Muscle layer of colon (tissue), 2 donors: ENCODE measurements at regions not wholly inside any gene's neighbourhood (a gene's known extent, or its start where the extent isn't known, plus 50 kb on each side); places are given as distances from the start of the nearest gene placed in this dataset.

ENCODE experiments used
- H3K27ac ChIP-seq: one replicate; pipeline ENCODE4 v1.7.0; 2013; ENCODE audit warnings: low read depth, mild to moderate bottlenecking, low read length, moderate library complexity
- H3K27me3 ChIP-seq, 2 donors: one replicate each; pipeline ENCODE4 v1.7.0; 2013; ENCODE audit warnings: low read length in 2 of 2, mild to moderate bottlenecking in 2 of 2; ENCODE audit not compliant: insufficient read depth in 2 of 2, control insufficient read depth in 1 of 2
- H3K36me3 ChIP-seq: one replicate; pipeline ENCODE4 v1.7.0; 2013; ENCODE audit warnings: mild to moderate bottlenecking, low read length; ENCODE audit not compliant: insufficient read depth
- H3K4me1 ChIP-seq: one replicate; pipeline ENCODE4 v1.7.0; 2013; ENCODE audit warnings: mild to moderate bottlenecking, low read length; ENCODE audit not compliant: insufficient read depth
- H3K4me3 ChIP-seq, 2 donors: one replicate each; pipeline ENCODE4 v1.7.0; 2013; ENCODE audit warnings: low read length in 2 of 2, low read depth in 1 of 2, mild to moderate bottlenecking in 1 of 2, moderate library complexity in 1 of 2
- H3K9ac ChIP-seq: one replicate; pipeline ENCODE4 v1.7.0; 2013; ENCODE audit warnings: low read length
- H3K9me3 ChIP-seq: one replicate; pipeline ENCODE4 v1.7.0; 2013; ENCODE audit warnings: mild to moderate bottlenecking, low read length
- donor health status: abdominal sarcoma.
- donor health status: Adenocarcinoma of cecum.

DNA sequence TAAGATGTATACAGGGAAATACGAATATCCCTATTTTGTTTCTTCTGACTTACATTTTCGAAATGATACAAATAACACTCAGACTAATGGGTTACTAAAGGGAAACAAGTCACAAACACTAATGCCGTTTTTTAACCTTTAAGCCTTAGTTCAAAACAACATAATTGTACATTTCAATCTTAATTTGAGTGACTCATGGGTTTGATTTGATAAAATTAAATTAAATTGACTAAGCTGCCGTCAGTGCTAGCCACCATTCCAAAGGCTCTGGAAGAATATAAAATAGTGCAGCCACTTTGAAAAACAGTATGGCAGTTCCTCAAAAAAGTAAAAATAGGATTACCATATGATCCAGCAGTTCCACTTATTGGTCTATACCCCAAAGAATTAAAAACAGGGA, 133.8 kb upstream of the NT5C1B start:
- no peaks in the 10 kb centered on the region for H3K4me1 ChIP-seq

DNA sequence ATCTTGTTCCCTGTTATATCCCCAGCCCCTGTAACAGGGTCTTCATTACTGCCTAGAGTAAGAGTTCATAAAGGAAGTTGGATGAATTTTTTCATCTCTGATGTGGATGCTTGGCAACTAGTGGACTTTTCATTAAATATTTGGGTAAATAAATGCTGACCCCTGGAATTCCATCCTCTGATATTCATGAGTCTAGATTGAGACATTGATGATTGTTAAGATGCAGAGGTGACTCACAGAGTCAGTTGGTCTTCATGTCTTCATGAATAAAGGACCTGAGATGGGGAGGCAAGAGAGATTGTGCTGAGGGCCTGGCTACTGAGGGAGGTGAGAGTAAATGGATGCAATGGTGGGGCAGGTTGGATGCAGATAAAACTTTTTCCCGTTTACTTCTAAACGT, 132.7 kb upstream of the NT5C1B start:
- Histone ChIP-seq H3K27ac (no peak overlapping the region), H3K27me3 (no peaks in the 10 kb centered on the region), H3K9ac (no peak overlapping the region), H3K4me1 (no peaks in the 10 kb centered on the region), H3K36me3 (no peaks in the 10 kb centered on the region), H3K4me3 (no peak overlapping the region), H3K9me3 (no peaks in the 10 kb centered on the region)

More for the DNA sequence above, 133.8 kb upstream of the NT5C1B start:
- H3K9me3 ChIP-seq, result no peaks in the 10 kb centered on the region
- no peaks in the 10 kb centered on the region for H3K27me3 ChIP-seq
- H3K9ac ChIP-seq, result no peak overlapping the region
- no peak overlapping the region for H3K4me3 ChIP-seq
- H3K36me3 ChIP-seq, result no peaks in the 10 kb centered on the region
- no peak overlapping the region for H3K27ac ChIP-seq

- Histone ChIP-seq H3K4me1 (no peaks in the 10 kb centered on the region), H3K9me3 (no peaks in the 10 kb centered on the region), H3K4me3 (no peak overlapping the region), H3K27me3 (no peaks in the 10 kb centered on the region), H3K27ac (no peak overlapping the region), H3K9ac (no peak overlapping the region), H3K36me3 (no peaks in the 10 kb centered on the region)
Observed at GRCh38 chr2:18721038-18721922, 131.9 kb upstream of the NT5C1B start.

- Histone ChIP-seq H3K9me3 (no peaks in the 10 kb centered on the region), H3K27ac (no peak overlapping the region), H3K27me3 (no peaks in the 10 kb centered on the region), H3K4me3 (no peak overlapping the region), H3K36me3 (no peaks in the 10 kb centered on the region), H3K9ac (no peak overlapping the region), H3K4me1 (no peaks in the 10 kb centered on the region)
Observed at GRCh38 chr2:18719978-18720775, 130.8 kb upstream of the NT5C1B start.

GRCh38 chr2:18708203-18708715, 118.9 kb upstream of the NT5C1B start:
- H3K27me3 ChIP-seq, result no peaks in the 10 kb centered on the region
- no peak overlapping the region for H3K27ac ChIP-seq
- H3K9ac ChIP-seq, result no peak overlapping the region
- H3K9me3 ChIP-seq, result no peaks in the 10 kb centered on the region
- H3K4me1 ChIP-seq, result no peaks in the 10 kb centered on the region
- H3K4me3 ChIP-seq, result no peak overlapping the region
- no peaks in the 10 kb centered on the region for H3K36me3 ChIP-seq

DNA sequence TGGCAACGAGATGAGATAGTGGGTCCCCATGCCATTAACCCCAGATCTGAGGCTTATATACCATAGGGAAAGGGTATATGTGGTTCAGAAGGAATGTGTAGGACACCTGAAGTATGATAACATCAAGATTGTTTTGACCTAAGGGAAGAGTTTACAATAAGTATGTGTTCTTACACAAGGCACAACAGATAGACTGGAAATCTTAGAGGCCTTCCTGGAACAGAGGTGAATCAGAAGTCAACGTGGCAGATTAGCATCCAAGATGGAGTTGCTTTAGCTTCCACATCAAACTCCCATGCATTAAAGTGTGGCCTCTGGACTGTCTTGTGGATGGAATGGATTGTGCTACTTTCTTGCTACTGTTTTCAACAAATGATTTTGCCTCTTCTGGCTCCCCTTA, 116.6 kb upstream of the NT5C1B start:
- Histone ChIP-seq H3K4me3 (no peak overlapping the region), H3K4me1 (no peaks in the 10 kb centered on the region), H3K36me3 (no peaks in the 10 kb centered on the region), H3K9ac (no peak overlapping the region), H3K27me3 (no peaks in the 10 kb centered on the region), H3K27ac (no peak overlapping the region), H3K9me3 (no peaks in the 10 kb centered on the region)

DNA sequence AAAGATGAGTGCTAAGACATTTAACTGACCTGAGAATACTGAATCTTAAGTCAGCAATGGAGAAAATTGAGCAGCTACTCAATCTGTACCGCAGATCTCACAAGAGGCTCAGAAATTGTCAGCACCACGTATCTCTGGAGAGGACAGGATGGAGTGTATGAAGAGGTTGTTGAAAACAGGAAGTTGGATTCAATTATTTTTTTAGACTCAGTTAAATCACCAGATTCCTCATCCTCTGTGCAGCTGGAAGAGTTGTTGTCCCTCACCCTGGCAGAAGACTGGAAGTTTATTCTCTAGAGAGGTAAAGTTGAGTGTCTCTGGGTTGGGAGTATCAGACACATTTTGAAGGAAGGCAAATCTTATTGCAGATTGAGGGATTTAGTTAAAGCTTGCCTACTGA, 114.9 kb upstream of the NT5C1B start:
- Histone ChIP-seq H3K4me1 (no peaks in the 10 kb centered on the region), H3K27ac (no peak overlapping the region), H3K36me3 (no peaks in the 10 kb centered on the region), H3K9me3 (no peaks in the 10 kb centered on the region), H3K27me3 (no peaks in the 10 kb centered on the region), H3K9ac (no peak overlapping the region), H3K4me3 (no peak overlapping the region)

- no peak overlapping the region for H3K27ac ChIP-seq
- H3K27me3 ChIP-seq, result no peaks in the 10 kb centered on the region
- no peak overlapping the region for H3K9ac ChIP-seq
- H3K36me3 ChIP-seq, result no peaks in the 10 kb centered on the region
- H3K4me3 ChIP-seq, result no peak overlapping the region
- H3K9me3 ChIP-seq, result no peaks in the 10 kb centered on the region
- no peaks in the 10 kb centered on the region for H3K4me1 ChIP-seq
Observed at GRCh38 chr2:18703555-18703954, 114.2 kb upstream of the NT5C1B start.

DNA sequence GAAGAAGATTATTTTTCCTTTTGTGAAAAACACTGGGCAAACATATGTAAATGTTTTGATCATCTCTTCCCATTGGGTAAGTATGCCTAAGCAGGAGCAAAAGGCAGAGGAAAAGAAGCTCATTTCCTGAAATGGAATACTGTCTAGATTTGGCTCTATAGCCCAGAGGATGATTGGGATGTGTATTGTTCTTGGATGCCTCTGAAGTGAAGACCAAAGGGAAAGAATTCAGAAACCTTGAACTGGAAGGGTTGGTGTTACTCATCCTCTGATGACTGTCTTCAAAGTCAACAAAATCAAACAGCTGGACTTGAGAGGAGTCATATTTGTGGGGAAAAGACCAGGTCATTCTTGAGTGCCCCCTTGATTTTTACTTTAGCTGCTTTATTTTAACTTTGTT, 112.6 kb upstream of the NT5C1B start:
- Histone ChIP-seq H3K9ac (no peak overlapping the region), H3K27ac (no peak overlapping the region), H3K36me3 (no peaks in the 10 kb centered on the region), H3K27me3 (no peaks in the 10 kb centered on the region), H3K9me3 (no peaks in the 10 kb centered on the region), H3K4me3 (no peak overlapping the region), H3K4me1 (no peaks in the 10 kb centered on the region)

DNA sequence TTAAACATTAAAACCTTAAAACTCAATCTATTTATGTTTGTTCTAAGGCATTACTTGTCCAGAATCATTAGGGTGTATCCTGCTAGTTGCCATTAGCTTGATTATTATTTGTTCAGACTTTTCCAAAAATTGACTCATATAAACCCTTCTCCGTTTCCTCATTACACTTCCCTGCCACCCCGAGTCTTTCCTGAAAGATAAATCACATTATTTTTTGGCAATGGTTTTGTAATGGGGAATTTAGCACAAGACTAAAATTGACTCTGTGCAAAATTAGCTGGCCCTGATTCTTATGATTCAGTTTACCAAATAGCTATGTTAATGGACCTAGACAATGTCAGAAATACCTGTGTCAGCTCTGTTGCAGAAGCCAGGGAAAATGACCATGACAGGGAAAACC, 112.2 kb upstream of the NT5C1B start:
- Histone ChIP-seq H3K4me1 (no peaks in the 10 kb centered on the region), H3K4me3 (no peak overlapping the region), H3K27ac (no peak overlapping the region), H3K9me3 (no peaks in the 10 kb centered on the region), H3K36me3 (no peaks in the 10 kb centered on the region), H3K27me3 (no peaks in the 10 kb centered on the region), H3K9ac (no peak overlapping the region)

DNA sequence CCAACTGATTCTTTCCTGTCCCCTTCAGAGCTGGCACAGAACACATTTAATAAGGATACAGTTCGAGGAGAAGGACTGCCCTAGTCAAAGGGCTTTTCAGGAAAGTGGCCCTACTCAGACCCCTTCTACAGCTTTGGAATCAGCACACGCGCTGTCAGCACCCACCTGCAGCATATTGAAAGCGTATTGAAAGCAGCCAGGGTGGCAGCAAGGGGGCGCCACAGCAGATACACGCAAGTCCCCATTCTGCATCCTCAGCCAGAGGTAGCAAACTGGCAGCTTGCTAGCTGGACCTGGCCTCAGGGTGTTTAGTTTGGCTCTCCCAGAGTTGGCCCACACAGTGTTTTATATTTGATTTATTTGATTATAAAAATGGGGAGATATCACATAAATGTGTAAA, 101.0 kb upstream of the NT5C1B start:
- Histone ChIP-seq H3K9me3 (no peaks in the 10 kb centered on the region), H3K4me3 (no peak overlapping the region), H3K27me3 (no peaks in the 10 kb centered on the region), H3K4me1 (no peaks in the 10 kb centered on the region), H3K9ac (no peak overlapping the region), H3K27ac (no peak overlapping the region), H3K36me3 (no peaks in the 10 kb centered on the region)
